ENCODE measurements at regions not wholly inside any gene's neighbourhood (a gene's known extent, or its start where the extent isn't known, plus 50 kb on each side); places are given as distances from the start of the nearest gene placed in this dataset.

- ATAC-seq (ENCODE audit: insufficient read depth, low read depth) (no peak), DNase-seq (no peak)
- H2AFZ ChIP-seq (ENCODE audit: low read depth, low read length): no peak overlapping the region
- H3K4me2 ChIP-seq (ENCODE audit: insufficient read depth, low read length): no peak overlapping the region
- H3K79me2 ChIP-seq (ENCODE audit: insufficient read depth, low read length): no peaks in the 10 kb centered on the region
- H3K27me3 ChIP-seq (ENCODE audit: insufficient read depth, low read length, poor library complexity): peaks cover 6% of the 10 kb centered on the region
- no peak overlapping the region for H3K4me3 ChIP-seq (ENCODE audit: low read depth in 1 of 2, low read length in 2 of 2)
- H3K36me3 ChIP-seq (ENCODE audit: insufficient read depth, low read length): no peaks in the 10 kb centered on the region
- TF ChIP-seq EZH2 (IDR thresholded peaks at IDR 0.05; ENCODE audit: borderline replicate concordance, low read depth, low read length, severe bottlenecking): no peak
- no peak for TF ChIP-seq CTCF (IDR thresholded peaks at IDR 0.05; ENCODE audit: borderline replicate concordance, extremely low read depth, low read length, poor library complexity, severe bottlenecking)
- H4K20me1 ChIP-seq (ENCODE audit: insufficient read depth, low read length): no peaks in the 10 kb centered on the region
- H3K4me1 ChIP-seq (ENCODE audit: insufficient read depth, low read length): no peaks in the 10 kb centered on the region
- no peak overlapping the region for H3K27ac ChIP-seq (ENCODE audit: low read length)
- peaks cover 5% of the 10 kb centered on the region for H3K9me3 ChIP-seq (ENCODE audit: insufficient read depth, low read length, severe bottlenecking)
- no peak overlapping the region for H3K9ac ChIP-seq (ENCODE audit: low read depth, low read length)
These were observed 194.3 kb downstream of the SNAPC1 start for GRCh38 chr14:61956517-61956916.

- Histone ChIP-seq H4K20me1 (ENCODE audit: insufficient read depth, low read length) (no peaks in the 10 kb centered on the region), H3K4me1 (ENCODE audit: insufficient read depth, low read length) (no peaks in the 10 kb centered on the region), H3K9ac (ENCODE audit: low read depth, low read length) (no peak overlapping the region), H3K27ac (ENCODE audit: low read length) (no peak overlapping the region), H3K4me3 (ENCODE audit: low read depth in 1 of 2, low read length in 2 of 2) (no peak overlapping the region), H3K36me3 (ENCODE audit: insufficient read depth, low read length) (no peaks in the 10 kb centered on the region), H2AFZ (ENCODE audit: low read depth, low read length) (no peak overlapping the region), H3K9me3 (ENCODE audit: insufficient read depth, low read length, severe bottlenecking) (peaks cover 5% of the 10 kb centered on the region), H3K79me2 (ENCODE audit: insufficient read depth, low read length) (no peaks in the 10 kb centered on the region), H3K27me3 (ENCODE audit: insufficient read depth, low read length, poor library complexity) (no peaks in the 10 kb centered on the region), H3K4me2 (ENCODE audit: insufficient read depth, low read length) (no peak overlapping the region)
- no peak for TF ChIP-seq CTCF (IDR thresholded peaks at IDR 0.05; ENCODE audit: borderline replicate concordance, extremely low read depth, low read length, poor library complexity, severe bottlenecking)
- TF ChIP-seq EZH2 (IDR thresholded peaks at IDR 0.05; ENCODE audit: borderline replicate concordance, low read depth, low read length, severe bottlenecking): no peak
- DNase-seq (no peak), ATAC-seq (ENCODE audit: insufficient read depth, low read depth) (no peak)
These were observed 197.1 kb downstream of the SNAPC1 start for GRCh38 chr14:61959348-61959747.

DNA sequence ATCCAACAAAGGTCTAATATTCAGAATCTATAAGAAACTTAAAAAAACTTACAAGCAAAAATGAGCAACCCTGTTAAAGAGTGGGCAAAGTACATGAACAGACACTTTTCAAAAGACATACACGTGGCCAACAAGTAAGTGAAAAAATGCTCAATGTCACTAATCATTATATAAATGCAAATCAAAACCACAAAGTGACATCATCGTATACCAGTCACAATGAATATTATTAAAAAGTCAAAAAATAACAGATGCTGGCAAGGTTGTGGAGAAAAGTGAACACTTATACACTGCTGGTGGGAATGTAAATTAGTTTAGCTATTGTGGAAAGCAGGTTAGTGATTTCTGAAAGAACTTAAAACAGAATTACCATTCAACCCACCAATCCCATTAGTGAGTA is 199.1 kb downstream of the SNAPC1 start:
- no peaks in the 10 kb centered on the region for H3K4me1 ChIP-seq (ENCODE audit: insufficient read depth, low read length)
- no peaks in the 10 kb centered on the region for H3K79me2 ChIP-seq (ENCODE audit: insufficient read depth, low read length)
- no peak overlapping the region for H3K4me3 ChIP-seq (ENCODE audit: low read depth in 1 of 2, low read length in 2 of 2)
- TF ChIP-seq EZH2 (IDR thresholded peaks at IDR 0.05; ENCODE audit: borderline replicate concordance, low read depth, low read length, severe bottlenecking) (no peak), CTCF (IDR thresholded peaks at IDR 0.05; ENCODE audit: borderline replicate concordance, extremely low read depth, low read length, poor library complexity, severe bottlenecking) (no peak)
- no peaks in the 10 kb centered on the region for H4K20me1 ChIP-seq (ENCODE audit: insufficient read depth, low read length)
- DNase-seq (no peak), ATAC-seq (ENCODE audit: insufficient read depth, low read depth) (no peak)
- H3K4me2 ChIP-seq (ENCODE audit: insufficient read depth, low read length): no peak overlapping the region
- H3K9ac ChIP-seq (ENCODE audit: low read depth, low read length): no peak overlapping the region
- peaks cover 3% of the 10 kb centered on the region for H3K9me3 ChIP-seq (ENCODE audit: insufficient read depth, low read length, severe bottlenecking)
- no peaks in the 10 kb centered on the region for H3K36me3 ChIP-seq (ENCODE audit: insufficient read depth, low read length)
- H3K27ac ChIP-seq (ENCODE audit: low read length): no peak overlapping the region
- no peak overlapping the region for H2AFZ ChIP-seq (ENCODE audit: low read depth, low read length)
- H3K27me3 ChIP-seq (ENCODE audit: insufficient read depth, low read length, poor library complexity): no peaks in the 10 kb centered on the region

DNA sequence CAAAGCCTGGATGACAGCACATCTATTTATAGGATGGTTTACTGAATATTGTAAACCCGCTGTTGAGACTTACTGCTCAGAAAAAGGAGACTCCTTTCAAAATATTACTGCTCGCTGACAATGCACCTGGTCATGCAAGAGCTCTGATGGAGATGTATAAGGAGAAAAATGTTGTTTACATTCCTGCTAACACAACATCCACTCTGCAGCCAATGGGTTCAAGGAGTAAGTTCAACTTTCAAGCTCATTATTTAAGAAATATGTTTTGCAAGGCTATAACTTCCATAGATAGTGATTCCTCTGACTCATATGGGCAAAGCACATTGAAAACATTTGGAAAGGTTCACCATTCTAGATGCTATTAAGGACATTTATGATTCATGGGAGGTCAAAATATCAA is 201.7 kb downstream of the SNAPC1 start:
- Histone ChIP-seq H3K36me3 (ENCODE audit: insufficient read depth, low read length) (no peaks in the 10 kb centered on the region), H3K9me3 (ENCODE audit: insufficient read depth, low read length, severe bottlenecking) (no peaks in the 10 kb centered on the region), H3K4me2 (ENCODE audit: insufficient read depth, low read length) (no peak overlapping the region), H3K79me2 (ENCODE audit: insufficient read depth, low read length) (no peaks in the 10 kb centered on the region), H3K4me1 (ENCODE audit: insufficient read depth, low read length) (no peaks in the 10 kb centered on the region), H4K20me1 (ENCODE audit: insufficient read depth, low read length) (no peaks in the 10 kb centered on the region), H2AFZ (ENCODE audit: low read depth, low read length) (no peak overlapping the region), H3K27ac (ENCODE audit: low read length) (no peak overlapping the region), H3K4me3 (ENCODE audit: low read depth in 1 of 2, low read length in 2 of 2) (no peak overlapping the region), H3K27me3 (ENCODE audit: insufficient read depth, low read length, poor library complexity) (no peaks in the 10 kb centered on the region), H3K9ac (ENCODE audit: low read depth, low read length) (no peak overlapping the region)
- no peak for ATAC-seq (ENCODE audit: insufficient read depth, low read depth)
- no peak for DNase-seq
- TF ChIP-seq EZH2 (IDR thresholded peaks at IDR 0.05; ENCODE audit: borderline replicate concordance, low read depth, low read length, severe bottlenecking) (no peak), CTCF (IDR thresholded peaks at IDR 0.05; ENCODE audit: borderline replicate concordance, extremely low read depth, low read length, poor library complexity, severe bottlenecking) (no peak)
